Duodenal mucosa (tissue), 2 donors: ENCODE measurements at regions not wholly inside any gene's neighbourhood (a gene's known extent, or its start where the extent isn't known, plus 50 kb on each side); places are given as distances from the start of the nearest gene placed in this dataset.

Experiments
- H3K27ac ChIP-seq: one replicate; pipeline ENCODE4 v1.7.0; 2013; ENCODE audit warnings: low read depth, low read length
- H3K27me3 ChIP-seq, 2 donors: one replicate each; pipeline ENCODE4 v1.7.0; 2013; ENCODE audit warnings: low read length in 2 of 2, control low read depth in 1 of 2; ENCODE audit not compliant: insufficient read depth in 2 of 2, control insufficient read depth in 1 of 2
- H3K36me3 ChIP-seq, 2 donors: one replicate each; pipeline ENCODE4 v1.7.0; 2013; ENCODE audit warnings: low read length in 2 of 2, control low read depth in 1 of 2; ENCODE audit not compliant: insufficient read depth in 2 of 2, control insufficient read depth in 1 of 2
- H3K4me1 ChIP-seq, 2 donors: one replicate each; pipeline ENCODE4 v1.7.0; 2013; ENCODE audit warnings: low read length in 2 of 2, control low read depth in 1 of 2; ENCODE audit not compliant: insufficient read depth in 2 of 2, control insufficient read depth in 1 of 2
- H3K4me3 ChIP-seq, 2 donors: one replicate each; pipeline ENCODE4 v1.7.0; 2013; ENCODE audit warnings: low read length in 2 of 2, low read depth in 1 of 2
- H3K9ac ChIP-seq, 2 donors: one replicate each; pipeline ENCODE4 v1.7.0; 2013; ENCODE audit warnings: low read length in 2 of 2, low read depth in 1 of 2
- H3K9me3 ChIP-seq, 2 donors: one replicate each; pipeline ENCODE4 v1.7.0; 2013; ENCODE audit warnings: low read length in 2 of 2, control low read depth in 1 of 2; ENCODE audit not compliant: control insufficient read depth in 1 of 2

- Histone ChIP-seq H3K9me3 (no peaks in the 10 kb centered on the region), H3K9ac (peak overlapping the region; percentile 39 to 47), H3K27me3 (no peaks in the 10 kb centered on the region), H3K27ac (peak overlapping the region; percentile 65), H3K36me3 (peaks cover 0 to 4% of the 10 kb centered on the region in 2 donors), H3K4me1 (peaks cover 18 to 37% of the 10 kb centered on the region in 2 donors), H3K4me3 (peak overlapping the region; percentile 23 to 36)
Observed at GRCh38 chr9:129497813-129498450, 123.0 kb downstream of the C9orf50 start.

DNA sequence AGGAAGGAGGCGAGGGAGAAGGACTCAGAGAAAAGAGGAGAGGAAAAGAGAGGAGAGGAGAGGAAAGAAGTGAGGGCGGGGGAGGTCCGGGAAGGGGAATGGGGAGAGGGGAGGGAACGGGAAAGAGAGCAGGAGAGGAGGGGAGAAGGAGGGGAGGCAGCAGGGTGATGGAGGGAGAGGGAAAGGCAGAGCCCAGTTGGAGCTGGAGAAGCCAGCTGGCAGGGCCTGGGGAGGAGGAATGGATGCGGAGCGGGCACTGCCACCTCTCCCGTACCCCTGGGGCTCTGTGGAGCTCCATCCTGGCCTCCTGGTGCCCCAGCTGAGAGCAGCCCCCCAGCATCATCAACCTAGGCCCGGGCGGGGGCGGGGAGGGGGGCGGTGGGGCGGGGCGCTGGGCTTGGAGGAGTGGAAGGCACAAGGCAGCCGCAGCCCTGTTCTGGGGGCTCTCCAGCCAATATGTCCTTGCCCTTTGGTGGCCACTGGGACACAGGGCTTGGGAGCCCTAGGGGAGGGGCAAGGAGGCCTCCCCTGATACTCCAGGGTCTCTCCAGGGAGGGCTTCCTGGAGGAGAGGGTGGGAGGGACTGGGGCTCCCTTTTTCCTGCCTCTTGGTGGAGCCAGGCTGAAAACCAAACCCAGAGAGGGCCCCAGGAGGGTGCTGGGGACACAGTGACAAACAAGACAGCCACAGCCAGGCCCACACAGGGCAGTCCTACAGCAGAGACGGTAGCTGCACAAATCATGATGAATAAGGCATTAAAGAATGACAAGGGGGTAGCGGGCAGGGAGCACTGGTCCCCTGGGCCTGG lies 123.7 kb downstream of the C9orf50 start:
- H3K9me3 ChIP-seq = no peaks in the 10 kb centered on the region
- H3K4me1 ChIP-seq = peaks cover 18 to 37% of the 10 kb centered on the region in 2 donors
- H3K27me3 ChIP-seq = no peaks in the 10 kb centered on the region
- peak overlapping the region; percentile 78 to 98 for H3K9ac ChIP-seq
- H3K36me3 ChIP-seq = peaks cover 0 to 7% of the 10 kb centered on the region in 2 donors
- peak overlapping the region; percentile 95 for H3K27ac ChIP-seq
- H3K4me3 ChIP-seq = peak overlapping the region; percentile 80 to 87

GRCh38 chr9:129496473-129497004 lies 124.4 kb downstream of the C9orf50 start:
- Histone ChIP-seq H3K4me1 (peaks cover 19 to 38% of the 10 kb centered on the region in 2 donors), H3K9ac (peak overlapping the region; percentile 78 to 98), H3K9me3 (no peaks in the 10 kb centered on the region), H3K4me3 (peak overlapping the region; percentile 80 to 87), H3K36me3 (peaks cover 0 to 7% of the 10 kb centered on the region in 2 donors), H3K27ac (peak overlapping the region; percentile 95), H3K27me3 (no peaks in the 10 kb centered on the region)

DNA sequence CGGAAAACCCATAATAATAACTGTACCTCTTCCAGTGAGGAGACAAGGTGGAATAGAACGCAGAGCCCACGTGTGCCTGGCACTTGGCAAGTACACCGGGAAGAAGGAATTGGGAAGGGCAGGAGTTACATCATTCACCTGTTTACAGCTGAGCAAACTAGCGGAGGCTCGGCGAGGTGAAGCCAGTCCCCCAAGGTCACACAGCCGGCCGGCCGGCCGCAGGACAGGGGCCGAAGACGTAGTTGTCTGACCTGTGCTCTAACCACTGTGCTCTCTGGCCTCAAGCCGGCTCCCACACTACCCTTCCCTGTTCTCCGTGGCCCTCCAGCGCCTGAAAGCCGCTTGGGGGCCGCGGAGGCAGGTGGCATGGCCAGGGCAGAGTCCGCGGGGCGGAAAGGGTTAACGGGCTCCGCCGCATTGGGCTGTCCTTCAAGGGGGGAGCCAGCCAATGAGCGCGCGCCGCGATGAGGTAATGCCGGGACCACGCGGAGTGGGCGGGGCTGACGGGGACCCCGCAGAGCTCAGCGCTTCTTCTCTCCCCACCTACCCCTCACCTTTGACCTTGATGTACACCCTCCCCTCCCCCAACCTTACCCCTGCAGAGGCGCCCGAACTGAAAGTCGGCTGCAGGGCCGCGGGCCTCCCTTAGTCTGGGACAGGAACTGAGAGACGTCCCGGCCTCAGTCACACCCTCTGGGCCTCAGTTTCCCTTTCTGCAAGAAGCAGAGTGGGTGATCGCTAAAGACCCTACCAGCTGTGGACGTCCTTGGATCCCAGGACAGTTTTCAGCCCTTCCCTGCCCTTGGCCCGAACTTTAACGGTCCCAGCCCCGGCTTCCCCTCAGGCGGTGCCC lies 125.1 kb downstream of the C9orf50 start:
- peak overlapping the region; percentile 78 to 98 for H3K9ac ChIP-seq
- H3K4me1 ChIP-seq = peaks cover 26 to 45% of the 10 kb centered on the region in 2 donors
- H3K4me3 ChIP-seq = peak overlapping the region; percentile 80 to 87

GRCh38 chr9:129494113-129494789 lies 126.7 kb downstream of the C9orf50 start:
- H3K9me3 ChIP-seq = no peaks in the 10 kb centered on the region
- peaks cover 34 to 61% of the 10 kb centered on the region in 2 donors for H3K4me1 ChIP-seq
- H3K27me3 ChIP-seq = no peaks in the 10 kb centered on the region
- H3K27ac ChIP-seq = peak overlapping the region; percentile 33
- H3K4me3 ChIP-seq = no peak overlapping the region
- peaks cover 0 to 7% of the 10 kb centered on the region in 2 donors for H3K36me3 ChIP-seq
- H3K9ac ChIP-seq = peak overlapping the region; percentile 36 to 38

More for the DNA sequence above, 125.1 kb downstream of the C9orf50 start:
- Histone ChIP-seq H3K27ac (peak overlapping the region; percentile 95), H3K27me3 (no peaks in the 10 kb centered on the region), H3K36me3 (peaks cover 0 to 7% of the 10 kb centered on the region in 2 donors), H3K9me3 (no peaks in the 10 kb centered on the region)

GRCh38 chr9:129493706-129494047 lies 127.2 kb downstream of the C9orf50 start:
- peaks cover 0 to 7% of the 10 kb centered on the region in 2 donors for H3K36me3 ChIP-seq
- no peaks in the 10 kb centered on the region for H3K9me3 ChIP-seq
- no peaks in the 10 kb centered on the region for H3K27me3 ChIP-seq
- peaks cover 38 to 66% of the 10 kb centered on the region in 2 donors for H3K4me1 ChIP-seq
- H3K4me3 ChIP-seq = no peak overlapping the region
- no peak overlapping the region for H3K27ac ChIP-seq
- no peak overlapping the region for H3K9ac ChIP-seq

GRCh38 chr9:129493002-129493705 lies 127.7 kb downstream of the C9orf50 start:
- Histone ChIP-seq H3K36me3 (peaks cover 0 to 7% of the 10 kb centered on the region in 2 donors), H3K4me1 (peaks cover 38 to 62% of the 10 kb centered on the region in 2 donors), H3K4me3 (no peak overlapping the region), H3K27ac (no peak overlapping the region), H3K9ac (peak overlapping the region in 1 of 2 donors; percentile 6), H3K9me3 (no peaks in the 10 kb centered on the region), H3K27me3 (no peaks in the 10 kb centered on the region)

GRCh38 chr9:129491487-129491855 lies 129.4 kb downstream of the C9orf50 start:
- no peaks in the 10 kb centered on the region for H3K9me3 ChIP-seq
- H3K9ac ChIP-seq = peak overlapping the region; percentile 41 to 76
- peaks cover 0 to 7% of the 10 kb centered on the region in 2 donors for H3K36me3 ChIP-seq
- no peaks in the 10 kb centered on the region for H3K27me3 ChIP-seq
- H3K27ac ChIP-seq = peak overlapping the region; percentile 96
- no peak overlapping the region for H3K4me3 ChIP-seq
- peaks cover 46 to 67% of the 10 kb centered on the region in 2 donors for H3K4me1 ChIP-seq
